PC-9 (cell line): ENCODE measurements at regions not wholly inside any gene's neighbourhood (a gene's known extent, or its start where the extent isn't known, plus 50 kb on each side); places are given as distances from the start of the nearest gene placed in this dataset.

Experiments
- CTCF ChIP-seq: fragments of 200-600 bp; sonication (generic); conservative IDR thresholded peaks from 2 replicates; pipeline ENCODE4 v1.6.1; 2017; ENCODE audit warnings: mixed run types, antibody characterized with exemption, mild to moderate bottlenecking, moderate library complexity
- EZH2 ChIP-seq: fragments of 200-600 bp; sonication (generic); IDR thresholded peaks from 2 replicates; pipeline ENCODE4 v1.8.0; 2017; ENCODE audit warnings: antibody characterized with exemption, low read depth

GRCh38 chr18:77526962-77527361 lies 277.3 kb downstream of the GALR1 start:
- no peak for TF ChIP-seq CTCF
- no peak for TF ChIP-seq EZH2
